Stimulated activated CD8-positive, alpha-beta memory T cell treated with anti-CD3 and anti-CD28 coated beads, Interleukin-2, amount 100 ng/mL, for 48 hours (primary cell): ENCODE measurements at regions not wholly inside any gene's neighbourhood (a gene's known extent, or its start where the extent isn't known, plus 50 kb on each side); places are given as distances from the start of the nearest gene placed in this dataset.

Experiments
- DNase-seq, 2 donors: peaks; one replicate each; pipeline ENCODE4 v3.0.0-alpha.2; 2020; ENCODE audit warnings: low read depth in 2 of 2

GRCh38 chr4:110886856-110887255 is 264.0 kb upstream of the PITX2 start:
- DNase-seq: no peak

- no peak for DNase-seq
These were observed 274.9 kb upstream of the PITX2 start for GRCh38 chr4:110897784-110898183.

- DNase-seq: no peak
These were observed 275.4 kb upstream of the PITX2 start for GRCh38 chr4:110898290-110898689.

GRCh38 chr4:110900213-110900769 is 277.4 kb upstream of the PITX2 start:
- DNase-seq: no peak

- DNase-seq: no peak
These were observed 279.6 kb upstream of the PITX2 start for GRCh38 chr4:110902500-110902899.

GRCh38 chr4:110904435-110905065 is 281.7 kb upstream of the PITX2 start:
- no peak for DNase-seq

- DNase-seq: no peak
These were observed 282.5 kb upstream of the PITX2 start for GRCh38 chr4:110905367-110905766.

GRCh38 chr4:110907801-110908313 is 285.0 kb upstream of the PITX2 start:
- no peak for DNase-seq

- no peak for DNase-seq
These were observed 291.9 kb upstream of the PITX2 start for GRCh38 chr4:110914791-110915190.

GRCh38 chr4:110915301-110915700 is 292.4 kb upstream of the PITX2 start:
- DNase-seq: no peak

- DNase-seq: no peak
These were observed 293.6 kb upstream of the PITX2 start for GRCh38 chr4:110916505-110916904.

GRCh38 chr4:110917835-110918234 is 295.0 kb upstream of the PITX2 start:
- DNase-seq: no peak

- no peak for DNase-seq
These were observed 298.1 kb upstream of the PITX2 start for GRCh38 chr4:110920990-110921389.

- no peak for DNase-seq
These were observed 301.9 kb upstream of the PITX2 start for GRCh38 chr4:110924761-110925160.

GRCh38 chr4:110926841-110927400 is 304.0 kb upstream of the PITX2 start:
- DNase-seq: no peak

- no peak for DNase-seq
These were observed 310.5 kb upstream of the PITX2 start for GRCh38 chr4:110933341-110933740.

- no peak for DNase-seq
These were observed 321.6 kb upstream of the PITX2 start for GRCh38 chr4:110944501-110944900.

- no peak for DNase-seq
These were observed 322.7 kb upstream of the PITX2 start for GRCh38 chr4:110945600-110945999.

- no peak for DNase-seq
These were observed 326.7 kb upstream of the PITX2 start for GRCh38 chr4:110949542-110949941.

GRCh38 chr4:110950731-110951130 is 327.9 kb upstream of the PITX2 start:
- DNase-seq: no peak

- DNase-seq: no peak
These were observed 330.3 kb upstream of the PITX2 start for GRCh38 chr4:110953191-110953590.

- no peak for DNase-seq
These were observed 331.0 kb upstream of the PITX2 start for GRCh38 chr4:110953898-110954297.

- DNase-seq: no peak
These were observed 332.9 kb upstream of the PITX2 start for GRCh38 chr4:110955748-110956147.
